ENCODE measurements at regions not wholly inside any gene's neighbourhood (a gene's known extent, or its start where the extent isn't known, plus 50 kb on each side); places are given as distances from the start of the nearest gene placed in this dataset.

DNA sequence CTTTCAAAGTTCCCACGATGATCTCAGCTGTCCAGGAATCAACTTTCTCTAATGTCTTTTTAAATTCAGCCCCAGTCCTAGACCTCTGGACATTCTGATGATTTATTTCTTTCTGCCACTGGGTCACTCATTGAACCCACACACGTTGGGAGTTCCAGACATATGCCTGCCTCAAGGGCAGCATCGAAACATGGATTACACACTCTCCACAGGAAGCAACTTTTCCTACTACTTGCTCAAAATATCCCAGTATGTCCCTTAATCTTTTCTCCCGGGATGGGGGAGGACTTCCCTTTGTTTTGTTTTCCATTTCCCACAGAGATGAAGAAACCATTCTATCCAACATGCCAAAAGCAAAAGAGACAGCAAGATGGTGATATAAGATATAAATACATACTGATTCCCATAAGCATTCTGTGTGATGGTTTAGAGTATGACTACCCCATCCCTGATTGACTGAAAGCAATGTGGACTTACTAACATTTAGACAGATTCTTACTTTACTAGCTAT is 79.8 kb upstream of the PPARGC1A start:
- TF ChIP-seq, protein P1, sequence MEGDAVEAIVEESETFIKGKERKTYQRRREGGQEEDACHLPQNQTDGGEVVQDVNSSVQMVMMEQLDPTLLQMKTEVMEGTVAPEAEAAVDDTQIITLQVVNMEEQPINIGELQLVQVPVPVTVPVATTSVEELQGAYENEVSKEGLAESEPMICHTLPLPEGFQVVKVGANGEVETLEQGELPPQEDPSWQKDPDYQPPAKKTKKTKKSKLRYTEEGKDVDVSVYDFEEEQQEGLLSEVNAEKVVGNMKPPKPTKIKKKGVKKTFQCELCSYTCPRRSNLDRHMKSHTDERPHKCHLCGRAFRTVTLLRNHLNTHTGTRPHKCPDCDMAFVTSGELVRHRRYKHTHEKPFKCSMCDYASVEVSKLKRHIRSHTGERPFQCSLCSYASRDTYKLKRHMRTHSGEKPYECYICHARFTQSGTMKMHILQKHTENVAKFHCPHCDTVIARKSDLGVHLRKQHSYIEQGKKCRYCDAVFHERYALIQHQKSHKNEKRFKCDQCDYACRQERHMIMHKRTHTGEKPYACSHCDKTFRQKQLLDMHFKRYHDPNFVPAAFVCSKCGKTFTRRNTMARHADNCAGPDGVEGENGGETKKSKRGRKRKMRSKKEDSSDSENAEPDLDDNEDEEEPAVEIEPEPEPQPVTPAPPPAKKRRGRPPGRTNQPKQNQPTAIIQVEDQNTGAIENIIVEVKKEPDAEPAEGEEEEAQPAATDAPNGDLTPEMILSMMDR (IDR thresholded peaks at IDR 0.05), result no peak
- TF ChIP-seq POLR2A (IDR thresholded peaks at IDR 0.05), result no peak
